GM19395 (cell line): ENCODE measurements at regions not wholly inside any gene's neighbourhood (a gene's known extent, or its start where the extent isn't known, plus 50 kb on each side); places are given as distances from the start of the nearest gene placed in this dataset.

Experiments
- ATAC-seq: cut with Tn5 transposase; IDR thresholded peaks from one replicate; pipeline ENCODE4 v1.9.1; 2021; ENCODE audit warnings: mild to moderate bottlenecking, moderate library complexity; ENCODE audit not compliant: unreplicated experiment

DNA sequence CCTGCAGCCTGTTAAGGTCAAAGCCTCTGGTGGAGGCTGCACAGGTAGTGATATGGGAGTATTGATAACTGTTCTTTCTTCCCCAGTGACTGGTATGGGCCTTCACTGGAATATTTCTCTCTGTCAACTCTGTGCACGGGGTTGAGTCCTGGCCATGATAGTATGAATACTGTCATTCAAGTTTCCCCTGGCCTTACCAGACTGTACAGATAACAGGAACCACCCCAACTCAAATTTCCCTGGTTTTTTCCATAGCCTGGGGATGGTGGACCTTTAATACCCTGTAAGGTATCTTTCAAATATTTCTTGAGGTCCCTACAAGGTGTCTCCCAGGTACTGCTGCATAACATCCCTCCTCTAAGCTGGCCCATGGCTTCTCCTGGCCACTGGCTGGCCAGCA, 51.4 kb upstream of the TNFAIP3 start:
- no peak for ATAC-seq

DNA sequence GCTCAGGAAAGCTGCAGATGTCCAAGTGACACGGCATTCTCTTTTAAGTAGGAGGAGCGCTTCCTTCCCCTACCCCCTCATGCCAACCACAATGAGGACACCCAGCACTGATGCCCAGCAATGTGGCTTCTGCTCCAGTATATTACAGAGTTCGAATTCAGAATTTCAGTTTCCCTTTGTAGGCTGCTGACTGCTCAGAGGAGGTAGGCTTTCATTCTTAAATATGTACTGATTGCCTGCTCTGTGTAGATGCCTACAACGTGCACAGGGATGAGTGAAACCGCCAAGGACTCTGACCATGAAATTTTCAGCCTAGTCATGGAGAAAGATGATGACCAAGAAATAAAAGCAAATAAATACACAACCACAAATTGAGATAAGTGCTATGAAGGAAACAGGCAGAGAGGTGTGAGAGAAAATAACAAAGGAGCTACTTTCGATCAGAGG, 50.9 kb upstream of the TNFAIP3 start:
- peak; percentile 41 for ATAC-seq

DNA sequence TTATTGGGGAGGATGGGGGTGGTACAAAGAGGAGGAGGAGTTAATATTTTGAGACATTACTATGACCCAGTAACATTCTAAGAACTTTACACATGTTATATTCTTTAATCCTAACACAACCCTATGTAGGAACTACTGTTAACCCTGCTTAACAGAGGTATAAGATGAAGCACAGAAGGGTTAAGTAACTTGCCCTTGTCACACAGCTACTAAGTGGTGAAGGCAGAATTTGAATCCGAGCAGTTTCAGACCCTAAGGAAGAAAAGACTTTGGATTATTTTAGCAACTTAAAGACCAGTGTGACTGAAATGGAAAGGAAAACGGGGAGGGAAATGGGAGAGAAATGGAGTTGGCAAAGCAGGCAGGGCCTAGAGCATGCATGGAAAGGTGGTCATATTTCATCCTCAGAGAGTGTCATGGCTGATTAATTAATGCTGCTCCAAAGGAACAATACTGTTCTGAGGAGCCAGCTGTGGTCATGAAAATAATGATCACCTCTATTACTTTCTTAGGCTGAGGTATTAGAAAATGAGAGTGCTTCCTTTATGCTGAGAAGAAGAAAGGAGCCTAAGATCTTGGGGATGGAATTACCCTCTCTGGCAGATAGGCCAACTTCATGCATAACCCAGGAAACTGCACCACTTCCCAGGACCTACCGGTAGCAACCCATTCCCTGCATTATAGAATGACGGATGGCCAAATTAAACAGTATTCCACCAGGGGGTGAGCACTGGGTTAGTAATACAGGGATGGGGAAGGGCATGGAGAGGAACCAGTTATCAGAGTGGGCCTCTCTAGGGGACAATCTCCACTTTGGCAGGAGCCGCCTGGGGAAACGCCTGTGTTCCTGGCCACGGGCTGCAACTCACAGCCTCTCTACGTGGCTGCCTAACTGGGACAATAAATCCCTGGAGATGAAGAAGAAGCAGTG, 50.1 kb upstream of the TNFAIP3 start:
- no peak for ATAC-seq
